Hepatocyte (in vitro differentiated cells): ENCODE measurements at regions not wholly inside any gene's neighbourhood (a gene's known extent, or its start where the extent isn't known, plus 50 kb on each side); places are given as distances from the start of the nearest gene placed in this dataset.

Experiments
- DNase-seq: peaks from one replicate; pipeline ENCODE4 v3.0.0-alpha.2; 2016; ENCODE audit warnings: low spot score
- H2AFZ ChIP-seq: fragments of 200-600 bp; sonication (generic); 2 replicates; pipeline ENCODE4 v1.6.0; 2016; ENCODE audit warnings: antibody characterized with exemption, mild to moderate bottlenecking
- H3K27ac ChIP-seq: fragments of 200-600 bp; sonication (generic); 2 replicates; pipeline ENCODE4 v1.5.1; 2016; ENCODE audit warnings: mild to moderate bottlenecking
- H3K27me3 ChIP-seq: fragments of 200-600 bp; sonication (generic); 2 replicates; pipeline ENCODE4 v1.6.1; 2016
- H3K36me3 ChIP-seq: fragments of 200-600 bp; sonication (generic); replicated peaks from 2 replicates; pipeline ENCODE4 v1.5.1; 2016; ENCODE audit warnings: low read depth; ENCODE audit not compliant: insufficient read depth
- H3K4me1 ChIP-seq: fragments of 200-600 bp; sonication (generic); 2 replicates; pipeline ENCODE4 v1.5.1; 2016; ENCODE audit warnings: mild to moderate bottlenecking, moderate library complexity; ENCODE audit not compliant: insufficient read depth
- H3K4me2 ChIP-seq: fragments of 200-600 bp; sonication (generic); 2 replicates; pipeline ENCODE4 v1.6.0; 2016
- H3K4me3 ChIP-seq: fragments of 200-600 bp; sonication (generic); 2 replicates; pipeline ENCODE4 v1.5.1; 2016; ENCODE audit warnings: mild to moderate bottlenecking
- H3K79me2 ChIP-seq: fragments of 200-600 bp; sonication (generic); 2 replicates; pipeline ENCODE4 v1.6.0; 2017; ENCODE audit warnings: mild to moderate bottlenecking
- H3K9me2 ChIP-seq: fragments of 200-600 bp; sonication (generic); replicated peaks from 2 replicates; pipeline ENCODE4 v1.6.0; 2017; ENCODE audit warnings: mild to moderate bottlenecking; ENCODE audit not compliant: insufficient read depth
- H3K9me3 ChIP-seq: fragments of 200-600 bp; sonication (generic); 2 replicates; pipeline ENCODE4 v1.5.1; 2016; ENCODE audit warnings: low read depth, mild to moderate bottlenecking
- H4K20me1 ChIP-seq: fragments of 200-600 bp; sonication (generic); 2 replicates; pipeline ENCODE4 v1.6.0; 2016; ENCODE audit warnings: mild to moderate bottlenecking; ENCODE audit not compliant: insufficient read depth, poor library complexity, severe bottlenecking
- CTCF ChIP-seq: fragments of 200-600 bp; sonication (generic); IDR thresholded peaks from 2 replicates; pipeline ENCODE4 v1.5.1; 2016; ENCODE audit warnings: antibody characterized with exemption, mild to moderate bottlenecking; ENCODE audit not compliant: poor library complexity
- EZH2 ChIP-seq: fragments of 200-600 bp; sonication (generic); IDR thresholded peaks from 2 replicates; pipeline ENCODE4 v1.6.1; 2016; ENCODE audit warnings: antibody characterized with exemption, mild to moderate bottlenecking, borderline replicate concordance
- EZH2phosphoT487 ChIP-seq: fragments of 200-600 bp; sonication (generic); IDR thresholded peaks from one replicate; pipeline ENCODE4 v1.6.1; 2018; ENCODE audit warnings: antibody characterized with exemption, mild to moderate bottlenecking, low read depth, moderate library complexity; ENCODE audit not compliant: unreplicated experiment, severe bottlenecking
- WGBS: methylation state at CpG from one replicate; pipeline ENCODE4 v1.1.6; 2016; ENCODE audit warnings: low lambda C conversion rate; ENCODE audit errors: missing lambda C conversion rate; 5-methylcytosine and 5-hydroxymethylcytosine counted together

- peak; percentile 59 for DNase-seq
- peaks cover 13% of the 10 kb centered on the region for H3K4me1 ChIP-seq
- no peaks in the 10 kb centered on the region for H3K79me2 ChIP-seq
- no peak for TF ChIP-seq CTCF
- TF ChIP-seq EZH2 = no peak
- no peak for TF ChIP-seq EZH2phosphoT487
- H3K4me3 ChIP-seq = no peak overlapping the region
- peak overlapping the region; percentile 75 for H3K27ac ChIP-seq
- H3K4me2 ChIP-seq = peak overlapping the region; percentile 35
- no peak overlapping the region for H2AFZ ChIP-seq
- no peaks in the 10 kb centered on the region for H3K27me3 ChIP-seq
- no peaks in the 10 kb centered on the region for H4K20me1 ChIP-seq
- no peaks in the 10 kb centered on the region for H3K9me2 ChIP-seq
- H3K36me3 ChIP-seq = no peaks in the 10 kb centered on the region
- 76% methylated on average over 2 of the region's 2 CpGs for WGBS
- H3K9me3 ChIP-seq = no peaks in the 10 kb centered on the region
Measured at GRCh38 chr11:86183694-86184093, 60.9 kb upstream of the EED start.

DNA sequence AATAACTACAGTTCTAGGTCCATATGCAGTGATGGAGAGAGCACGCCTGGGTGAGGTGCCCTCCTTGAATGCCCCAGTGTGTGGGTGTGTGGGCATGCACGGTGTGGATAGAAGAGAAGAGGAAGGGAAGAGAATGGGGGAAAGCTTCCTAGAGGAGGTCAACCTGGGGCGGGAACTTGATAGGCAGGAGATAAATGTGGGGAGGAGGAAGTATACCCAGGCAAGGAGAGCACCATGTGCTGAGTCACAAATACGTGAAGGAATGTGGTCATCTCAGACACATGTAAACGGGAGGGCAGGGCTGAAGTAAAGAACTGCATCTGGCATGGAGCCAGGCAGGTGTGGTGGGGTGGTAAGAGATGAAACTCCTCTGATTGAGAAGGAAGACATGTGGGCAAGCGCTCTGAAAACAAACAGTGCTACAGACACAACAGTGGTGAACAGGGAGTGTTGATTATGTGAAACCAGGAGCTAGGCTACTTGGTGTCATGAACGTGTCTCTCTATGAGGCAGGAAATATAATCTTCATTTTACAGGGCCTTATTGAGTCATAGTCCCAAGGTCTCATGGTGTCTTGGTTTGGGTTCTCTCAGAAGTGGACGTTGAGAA is 61.5 kb upstream of the EED start:
- TF ChIP-seq EZH2 (no peak), EZH2phosphoT487 (no peak), CTCF (no peak)
- no peaks in the 10 kb centered on the region for H3K9me2 ChIP-seq
- H3K27me3 ChIP-seq = no peaks in the 10 kb centered on the region
- no peak overlapping the region for H2AFZ ChIP-seq
- H4K20me1 ChIP-seq = no peaks in the 10 kb centered on the region
- H3K4me1 ChIP-seq = peaks cover 13% of the 10 kb centered on the region
- 77% methylated on average over 8 of the region's 8 CpGs for WGBS
- H3K27ac ChIP-seq = peak overlapping the region; percentile 75
- H3K9me3 ChIP-seq = no peaks in the 10 kb centered on the region
- peak; percentile 64 for DNase-seq
- no peak overlapping the region for H3K4me3 ChIP-seq
- H3K79me2 ChIP-seq = no peaks in the 10 kb centered on the region
- H3K4me2 ChIP-seq = peak overlapping the region; percentile 35
- no peaks in the 10 kb centered on the region for H3K36me3 ChIP-seq

GRCh38 chr11:86181379-86181778 is 63.2 kb upstream of the EED start:
- Histone ChIP-seq H3K27me3 (no peaks in the 10 kb centered on the region), H4K20me1 (no peaks in the 10 kb centered on the region), H3K36me3 (no peaks in the 10 kb centered on the region), H3K79me2 (no peaks in the 10 kb centered on the region), H3K9me2 (no peaks in the 10 kb centered on the region), H3K4me3 (no peak overlapping the region), H3K4me1 (peaks cover 13% of the 10 kb centered on the region), H2AFZ (no peak overlapping the region), H3K27ac (no peak overlapping the region), H3K4me2 (no peak overlapping the region), H3K9me3 (no peaks in the 10 kb centered on the region)
- TF ChIP-seq EZH2phosphoT487 (no peak), EZH2 (no peak), CTCF (no peak)
- WGBS = 69% methylated on average over 4 of the region's 4 CpGs
- no peak for DNase-seq

- Histone ChIP-seq H2AFZ (no peak overlapping the region), H3K4me1 (peaks cover 13% of the 10 kb centered on the region), H3K79me2 (no peaks in the 10 kb centered on the region), H3K4me2 (no peak overlapping the region), H4K20me1 (no peaks in the 10 kb centered on the region), H3K9me3 (no peaks in the 10 kb centered on the region), H3K9me2 (no peaks in the 10 kb centered on the region), H3K4me3 (no peak overlapping the region), H3K36me3 (no peaks in the 10 kb centered on the region), H3K27me3 (no peaks in the 10 kb centered on the region), H3K27ac (no peak overlapping the region)
- TF ChIP-seq EZH2 (no peak), EZH2phosphoT487 (no peak), CTCF (no peak)
- no peak for DNase-seq
- WGBS = 96% methylated on average over 4 of the region's 4 CpGs
Measured at GRCh38 chr11:86180851-86181250, 63.7 kb upstream of the EED start.
